Activated CD4-positive, CD25-positive, alpha-beta regulatory T cell (primary cell): ENCODE measurements at regions not wholly inside any gene's neighbourhood (a gene's known extent, or its start where the extent isn't known, plus 50 kb on each side); places are given as distances from the start of the nearest gene placed in this dataset.

Source experiments
- DNase-seq, 4 experiments: peaks; one replicate each; lab custom pipeline; 2025; lab: John Stamatoyannopoulos, UW

DNA sequence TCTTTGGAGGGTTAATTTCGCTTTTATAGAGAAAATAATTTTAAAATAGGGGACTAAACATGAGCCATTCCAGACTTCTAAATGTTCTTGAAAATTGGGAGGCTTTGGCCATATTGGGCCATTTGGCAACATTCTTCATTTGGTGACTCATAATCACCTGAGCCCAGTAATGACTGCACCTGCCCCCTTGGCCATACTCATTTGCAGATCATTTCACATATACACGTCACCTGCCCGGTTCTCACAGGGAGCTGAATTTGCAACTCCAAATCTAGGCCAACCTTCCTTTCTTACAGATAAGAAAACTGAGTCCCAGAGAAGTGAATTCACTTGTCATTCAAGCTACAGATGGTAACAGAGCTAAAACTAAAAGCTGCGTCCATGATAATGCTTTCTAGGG lies 289.7 kb downstream of the EPHA4 start:
- DNase-seq, result no peak

DNA sequence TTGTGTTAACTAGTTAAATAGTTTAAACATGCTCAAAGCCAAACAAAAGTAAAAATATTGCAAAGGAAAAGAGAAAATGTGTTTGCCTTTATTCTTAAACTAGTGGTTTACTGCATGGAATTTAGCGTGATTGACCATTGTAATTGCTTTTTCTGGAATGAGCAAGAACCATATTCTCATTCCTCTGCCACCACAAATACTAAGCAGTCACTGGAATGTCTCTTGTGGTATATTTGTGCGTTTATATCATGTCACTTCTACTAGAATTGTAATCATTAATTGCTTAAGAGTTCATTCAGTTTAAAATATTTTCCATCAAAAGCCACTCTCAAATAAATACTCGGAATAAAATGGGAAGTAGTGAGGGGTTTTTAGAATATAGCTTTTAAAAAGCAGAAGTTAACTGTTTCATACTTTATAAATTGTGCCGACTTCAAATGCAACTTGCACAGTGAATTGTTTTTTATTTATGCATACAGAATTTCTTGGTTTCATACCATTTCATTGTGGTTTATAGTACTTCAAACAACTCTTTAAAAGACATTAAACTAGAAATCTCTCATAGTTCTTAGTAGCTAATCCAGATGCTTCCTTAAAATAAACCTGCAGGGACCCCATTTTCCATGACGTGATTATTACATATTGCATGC lies 288.1 kb downstream of the EPHA4 start:
- DNase-seq, result no peak

DNA sequence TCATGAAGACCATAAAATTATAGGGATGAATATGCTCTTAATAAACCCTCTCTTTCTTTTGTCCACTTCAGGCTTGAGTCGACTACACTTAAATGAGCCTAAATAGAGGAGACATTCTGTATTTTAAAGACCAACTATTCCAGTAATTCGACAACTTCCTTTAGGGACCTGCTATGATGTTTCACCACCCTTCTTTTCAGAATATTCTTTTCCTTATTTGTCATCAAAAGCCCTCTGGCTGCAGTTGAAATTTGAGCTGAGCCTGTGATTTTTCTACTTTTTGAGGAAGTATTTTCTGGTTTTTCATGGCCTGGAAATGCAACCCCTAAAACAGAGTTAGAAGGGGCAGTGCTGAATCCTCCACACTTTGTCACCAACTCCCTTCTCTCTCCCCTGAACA lies 287.0 kb downstream of the EPHA4 start:
- no peak for DNase-seq

GRCh38 chr2:221286406-221286805 lies 285.7 kb downstream of the EPHA4 start:
- DNase-seq, result no peak

GRCh38 chr2:221289389-221289788 lies 282.7 kb downstream of the EPHA4 start:
- no peak for DNase-seq

GRCh38 chr2:221289846-221290245 lies 282.3 kb downstream of the EPHA4 start:
- DNase-seq, result no peak

DNA sequence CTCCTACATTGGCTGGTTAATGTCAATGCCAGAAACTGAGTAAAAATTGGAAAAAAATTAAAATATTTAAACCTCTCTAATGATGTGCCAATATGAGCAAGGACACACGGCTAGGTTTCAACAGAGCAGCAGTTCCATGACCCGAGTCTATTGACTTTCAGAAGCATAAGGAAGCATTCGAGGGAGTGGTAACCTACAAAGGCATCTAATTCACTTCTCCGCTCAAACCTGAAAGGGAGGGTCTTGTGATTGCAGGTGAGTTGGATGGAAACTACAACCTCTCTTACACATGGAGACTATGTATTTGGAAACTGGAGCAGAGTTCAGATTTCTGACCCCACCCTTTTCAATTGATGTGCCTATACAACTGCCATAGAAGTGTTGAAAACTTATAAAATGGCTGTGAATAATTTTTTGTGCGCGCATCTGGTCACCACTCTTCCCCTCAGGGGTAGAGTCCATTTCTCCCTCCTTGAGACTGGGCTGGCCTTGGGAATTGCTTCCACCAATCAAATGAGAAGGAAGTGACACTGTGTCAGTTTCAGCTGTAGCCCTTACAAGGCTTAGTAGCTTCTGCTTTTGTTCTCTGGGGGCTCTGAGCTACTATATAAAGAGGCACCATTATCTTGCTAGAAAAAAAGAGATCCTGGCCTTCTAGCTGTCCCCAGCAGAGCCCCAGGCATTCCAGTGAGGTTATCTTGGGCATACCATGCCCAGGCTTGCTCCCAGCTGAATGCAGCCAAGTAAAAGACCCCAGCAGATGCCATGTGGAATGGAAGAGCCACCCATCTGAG lies 278.0 kb downstream of the EPHA4 start:
- DNase-seq, result no peak

DNA sequence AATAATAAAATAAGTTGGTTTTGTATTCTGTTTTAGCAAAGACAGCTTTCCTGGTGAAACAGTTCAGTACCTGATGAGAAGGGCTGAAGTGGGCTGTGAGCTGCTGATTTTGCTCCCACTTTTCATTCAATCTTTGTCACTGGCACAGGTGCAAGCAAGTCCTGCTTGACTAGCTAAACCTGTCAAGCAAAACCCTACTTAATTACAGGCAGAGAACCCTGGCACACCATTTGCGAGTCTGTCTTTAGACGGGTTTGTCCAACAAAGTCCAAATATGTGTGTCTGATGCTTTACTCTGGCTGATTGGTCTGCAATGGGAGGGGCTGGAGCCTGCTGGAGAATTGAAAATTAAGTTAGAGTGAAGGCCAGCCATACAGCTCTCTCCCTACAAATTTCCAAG lies 267.2 kb downstream of the EPHA4 start:
- no peak for DNase-seq

GRCh38 chr2:221308507-221309066 lies 263.5 kb downstream of the EPHA4 start:
- DNase-seq, result no peak

DNA sequence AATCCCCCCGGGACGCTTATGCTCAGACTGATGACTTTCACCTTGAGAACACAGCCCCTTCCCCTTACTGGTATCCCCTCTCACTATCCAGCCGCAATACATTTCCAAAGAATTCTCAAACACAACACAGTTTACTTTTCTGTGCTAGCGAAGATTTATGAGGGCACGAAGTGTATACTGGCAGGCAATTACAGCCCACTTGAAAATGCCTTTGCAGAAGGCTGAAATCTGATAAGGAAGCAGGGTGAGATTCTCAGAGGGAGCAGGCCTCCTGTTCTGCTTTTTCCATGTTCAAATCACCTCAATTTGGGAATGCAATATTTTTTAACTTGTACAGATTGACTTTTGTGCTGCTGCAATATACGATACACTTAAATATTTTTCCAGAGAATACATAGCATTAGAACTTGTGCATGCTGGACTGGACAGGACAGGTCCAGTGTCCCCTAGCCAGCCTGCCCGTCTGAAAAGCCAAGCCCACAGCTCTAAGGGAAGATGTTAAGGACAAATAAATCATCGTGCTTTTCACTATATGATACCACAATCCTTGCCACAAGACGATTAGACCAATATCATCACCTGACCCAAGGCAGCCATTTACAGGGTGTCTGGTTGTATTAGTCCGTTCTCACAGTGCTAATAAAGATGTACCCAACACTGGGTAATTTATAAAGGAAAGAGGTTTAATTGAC lies 262.1 kb downstream of the EPHA4 start:
- DNase-seq, result no peak

GRCh38 chr2:221310730-221311129 lies 261.4 kb downstream of the EPHA4 start:
- DNase-seq, result no peak

- no peak for DNase-seq
Measured at GRCh38 chr2:221312634-221313033, 259.5 kb downstream of the EPHA4 start.

DNA sequence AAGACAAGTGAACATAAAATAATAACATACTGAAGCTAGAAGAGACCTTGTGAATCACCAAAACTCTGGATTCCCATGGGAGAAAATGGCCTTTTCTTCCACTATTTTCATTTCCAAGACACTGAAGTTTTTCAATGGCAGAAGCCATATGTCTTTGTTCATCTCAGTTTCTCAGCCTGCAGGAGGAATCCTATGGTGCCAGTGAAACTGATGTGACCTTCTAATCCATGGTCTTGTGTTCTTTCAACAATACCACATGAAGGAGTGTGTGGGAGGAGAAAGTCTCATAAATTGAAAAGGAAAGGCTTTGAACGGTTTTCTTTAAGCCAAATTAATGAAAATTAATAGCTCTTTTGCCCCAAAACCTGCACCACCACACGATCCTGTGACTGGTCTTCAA lies 257.3 kb downstream of the EPHA4 start:
- DNase-seq, result no peak

- no peak for DNase-seq
Measured at GRCh38 chr2:221318376-221319130, 253.6 kb downstream of the EPHA4 start.

- no peak for DNase-seq
Measured at GRCh38 chr2:221322741-221323140, 249.4 kb downstream of the EPHA4 start.

DNA sequence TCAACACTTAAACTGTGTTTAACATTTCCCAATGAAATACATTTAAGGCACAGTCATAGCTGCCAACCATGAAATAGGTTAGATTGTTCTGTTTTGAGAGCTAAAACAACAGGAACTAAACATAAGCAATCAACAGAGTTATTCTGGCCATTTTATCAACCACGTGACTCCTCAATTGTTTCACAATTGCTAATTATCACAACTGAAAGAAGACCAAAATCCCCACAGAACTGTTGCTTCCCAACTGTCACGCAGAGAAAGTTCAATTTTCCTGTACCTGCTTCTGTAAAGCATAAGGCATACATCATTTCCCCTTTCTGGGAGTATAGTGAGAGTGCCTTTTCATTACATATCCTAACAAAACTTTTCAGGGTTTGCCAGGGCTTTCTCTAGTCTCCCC lies 248.6 kb downstream of the EPHA4 start:
- no peak for DNase-seq

DNA sequence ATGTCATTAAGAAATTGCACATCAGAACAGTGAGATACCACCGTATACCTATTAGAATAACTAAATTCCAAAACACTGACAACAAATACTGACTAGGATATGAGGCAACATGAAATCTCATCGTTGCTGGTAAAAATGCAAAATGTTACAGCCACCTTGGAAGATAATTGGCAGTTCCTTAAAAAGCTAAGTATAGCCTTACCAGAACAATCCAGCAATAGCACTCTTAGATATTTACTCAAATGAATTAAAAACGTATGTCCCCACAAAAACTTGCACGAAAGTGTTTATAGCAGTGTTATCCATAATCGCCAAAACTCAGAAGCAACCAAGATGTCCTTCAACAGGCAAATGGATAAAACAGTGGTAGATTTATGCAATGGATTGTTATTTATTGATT lies 241.7 kb downstream of the EPHA4 start:
- DNase-seq, result no peak

DNA sequence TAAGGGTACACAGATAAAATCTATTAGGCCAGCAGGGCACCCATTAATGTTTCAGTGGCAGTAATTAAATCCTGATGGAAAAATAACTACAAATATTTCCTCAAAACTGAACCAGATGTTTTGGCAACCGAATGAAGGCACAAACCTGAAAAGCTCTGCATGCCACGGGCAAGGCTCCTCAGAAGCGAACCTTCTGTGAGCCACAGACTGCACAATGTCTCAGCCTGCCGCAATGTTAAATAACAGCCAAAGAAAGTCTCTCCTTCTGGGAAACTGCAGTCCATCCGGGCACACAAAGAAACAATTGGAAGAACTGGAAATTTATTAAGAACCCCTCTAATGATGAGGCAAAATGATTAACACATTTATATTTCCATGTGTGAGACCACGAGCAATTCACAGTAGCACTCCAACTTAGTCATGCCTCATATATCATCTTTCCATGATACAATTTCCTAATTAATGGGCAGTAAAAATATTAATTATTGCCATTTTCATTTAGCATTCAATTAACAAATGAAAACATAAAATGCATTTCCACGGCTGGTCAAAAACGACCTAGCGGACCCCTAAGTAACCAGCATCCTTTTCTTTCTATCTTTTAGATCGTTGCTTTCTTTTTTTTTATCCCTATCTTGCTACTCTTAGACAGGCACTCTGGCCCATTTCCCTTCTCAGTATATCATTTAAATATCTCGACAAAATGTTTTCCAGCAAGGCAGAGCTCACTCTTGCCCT lies 237.5 kb downstream of the EPHA4 start:
- no peak for DNase-seq

DNA sequence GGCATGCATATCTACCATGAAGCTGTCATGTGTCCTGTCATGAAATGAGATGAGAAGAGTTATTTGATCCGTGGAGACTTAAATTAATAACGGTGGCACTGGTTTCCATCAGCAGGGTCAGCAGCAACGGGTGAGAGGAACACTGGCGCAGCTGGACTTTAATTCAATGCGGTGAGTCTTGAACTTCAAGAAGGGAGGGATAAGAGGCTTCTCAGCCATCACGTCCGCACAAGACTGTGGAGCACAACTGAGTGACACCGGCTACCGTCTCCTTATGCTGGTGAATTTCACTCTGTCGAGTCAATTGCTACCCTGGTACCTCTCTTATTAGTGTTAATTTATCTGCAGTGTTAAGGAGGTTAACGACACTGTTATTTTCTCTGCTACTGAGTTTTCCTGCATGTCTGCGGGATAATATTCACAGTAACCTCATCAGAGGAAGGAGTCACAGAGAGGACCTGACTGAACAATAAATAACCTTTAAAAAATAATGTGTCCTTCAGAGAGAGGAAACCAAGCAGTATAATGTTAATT lies 236.8 kb downstream of the EPHA4 start:
- no peak for DNase-seq

DNA sequence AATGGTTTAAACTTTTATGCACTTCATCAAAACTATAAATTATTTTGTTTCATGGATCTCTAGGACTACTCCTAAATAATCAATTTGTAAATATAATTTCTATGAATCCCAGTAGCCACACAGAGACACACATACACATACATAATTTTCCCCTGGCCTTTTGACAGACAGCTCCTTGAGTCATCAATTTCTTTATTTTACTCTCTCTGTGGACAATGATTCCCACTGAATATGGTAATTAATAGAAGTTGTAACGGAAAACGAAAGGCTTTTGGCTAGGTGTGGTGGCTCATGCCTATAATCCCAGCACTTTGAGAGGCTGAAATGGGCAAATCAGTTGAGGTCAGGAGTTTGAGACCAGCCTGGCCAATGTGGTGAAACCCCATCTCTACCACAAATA lies 235.1 kb downstream of the EPHA4 start:
- DNase-seq, result no peak
